ENCODE measurements at regions not wholly inside any gene's neighbourhood (a gene's known extent, or its start where the extent isn't known, plus 50 kb on each side); places are given as distances from the start of the nearest gene placed in this dataset.
"Not testable (repeated sequence)": the region's sequence is repeated elsewhere in the genome, so short reads cannot be mapped to it uniquely, and the experiment has no call there.

DNA sequence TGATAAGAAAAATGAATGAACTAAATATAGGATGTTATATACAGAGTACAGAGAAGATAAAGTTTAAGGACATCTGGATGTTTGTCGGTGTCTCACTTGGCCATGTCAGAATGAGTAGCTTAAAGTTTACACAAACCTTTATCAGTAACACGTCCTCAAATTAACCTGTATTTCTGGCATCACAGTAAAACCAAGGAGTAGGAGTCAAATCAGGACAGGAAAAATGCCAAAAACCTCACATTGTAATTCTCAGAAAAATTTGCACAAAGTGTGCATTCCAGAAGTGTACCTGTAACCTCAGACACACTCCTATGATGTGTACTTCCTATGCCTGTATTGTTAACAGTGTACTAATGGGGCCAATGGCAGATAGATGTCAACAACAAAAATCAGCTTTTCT lies 139.3 kb downstream of the SMC2 start:
- Histone ChIP-seq H3K27ac (no peak overlapping the region), H3K27me3 (replicated peaks; ENCODE audit: insufficient read depth) (no peaks in the 10 kb centered on the region), H3K9me3 (no peaks in the 10 kb centered on the region), H3K36me3 (no peaks in the 10 kb centered on the region), H3K4me3 (no peak overlapping the region), H3K4me1 (ENCODE audit: control insufficient read depth in 1 of 2, low read depth in 2 of 2) (no peaks in the 10 kb centered on the region)
- TF ChIP-seq, protein P1, sequence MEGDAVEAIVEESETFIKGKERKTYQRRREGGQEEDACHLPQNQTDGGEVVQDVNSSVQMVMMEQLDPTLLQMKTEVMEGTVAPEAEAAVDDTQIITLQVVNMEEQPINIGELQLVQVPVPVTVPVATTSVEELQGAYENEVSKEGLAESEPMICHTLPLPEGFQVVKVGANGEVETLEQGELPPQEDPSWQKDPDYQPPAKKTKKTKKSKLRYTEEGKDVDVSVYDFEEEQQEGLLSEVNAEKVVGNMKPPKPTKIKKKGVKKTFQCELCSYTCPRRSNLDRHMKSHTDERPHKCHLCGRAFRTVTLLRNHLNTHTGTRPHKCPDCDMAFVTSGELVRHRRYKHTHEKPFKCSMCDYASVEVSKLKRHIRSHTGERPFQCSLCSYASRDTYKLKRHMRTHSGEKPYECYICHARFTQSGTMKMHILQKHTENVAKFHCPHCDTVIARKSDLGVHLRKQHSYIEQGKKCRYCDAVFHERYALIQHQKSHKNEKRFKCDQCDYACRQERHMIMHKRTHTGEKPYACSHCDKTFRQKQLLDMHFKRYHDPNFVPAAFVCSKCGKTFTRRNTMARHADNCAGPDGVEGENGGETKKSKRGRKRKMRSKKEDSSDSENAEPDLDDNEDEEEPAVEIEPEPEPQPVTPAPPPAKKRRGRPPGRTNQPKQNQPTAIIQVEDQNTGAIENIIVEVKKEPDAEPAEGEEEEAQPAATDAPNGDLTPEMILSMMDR (IDR thresholded peaks at IDR 0.05) = no peak
- DNase-seq (ENCODE audit: low spot score) (no peak), ATAC-seq (ENCODE audit: insufficient number of reproducible peaks, low FRiP score, low read depth) (no peak)

GRCh38 chr9:104234632-104235337 lies 140.7 kb downstream of the SMC2 start:
- not testable (repeated sequence) for H3K27me3 ChIP-seq (replicated peaks; ENCODE audit: insufficient read depth); H3K9me3 ChIP-seq; H3K27ac ChIP-seq; DNase-seq (ENCODE audit: low spot score); ATAC-seq (ENCODE audit: insufficient number of reproducible peaks, low FRiP score, low read depth); H3K4me3 ChIP-seq; H3K36me3 ChIP-seq; H3K4me1 ChIP-seq (ENCODE audit: control insufficient read depth in 1 of 2, low read depth in 2 of 2)

DNA sequence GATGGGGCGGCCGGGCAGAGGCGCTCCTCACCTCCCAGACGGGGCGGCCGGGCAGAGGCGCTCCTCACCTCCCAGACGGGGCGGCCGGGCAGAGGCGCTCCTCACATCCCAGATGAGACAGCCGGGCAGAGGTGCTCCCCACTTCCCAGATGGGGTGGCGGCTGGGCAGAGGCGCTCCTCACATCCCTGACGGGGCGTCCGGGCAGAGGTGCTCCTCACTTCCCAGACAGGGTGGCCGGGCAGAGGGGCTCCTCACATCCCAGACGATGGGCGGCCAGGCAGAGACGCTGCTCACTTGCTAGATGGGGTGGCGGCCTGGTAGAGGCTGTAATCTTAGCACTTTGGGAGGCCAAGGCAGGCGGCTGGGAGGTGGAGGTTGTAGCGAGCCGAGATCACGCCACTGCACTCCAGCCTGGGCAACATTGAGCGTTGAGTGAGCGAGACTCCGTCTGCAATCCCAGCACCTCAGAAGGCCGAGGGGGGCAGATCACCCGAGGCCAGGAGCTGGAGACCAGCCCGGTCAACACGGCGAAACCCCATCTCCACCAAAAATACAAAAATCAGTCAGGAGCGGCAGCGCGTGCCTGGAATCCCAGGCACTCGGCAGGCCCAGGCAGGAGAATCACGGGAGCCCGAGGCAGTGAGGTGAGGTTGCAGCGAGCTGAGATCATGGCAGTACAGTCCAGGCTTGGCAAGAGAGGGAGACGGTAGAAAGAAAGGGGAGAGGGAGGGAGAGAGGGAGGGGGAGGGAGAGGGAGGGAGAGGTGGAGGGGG lies 141.4 kb downstream of the SMC2 start:
- H3K9me3 ChIP-seq; H3K36me3 ChIP-seq; DNase-seq (ENCODE audit: low spot score); H3K4me3 ChIP-seq; ATAC-seq (ENCODE audit: insufficient number of reproducible peaks, low FRiP score, low read depth); H3K27me3 ChIP-seq (replicated peaks; ENCODE audit: insufficient read depth); H3K4me1 ChIP-seq (ENCODE audit: control insufficient read depth in 1 of 2, low read depth in 2 of 2); H3K27ac ChIP-seq: not testable (repeated sequence)

DNA sequence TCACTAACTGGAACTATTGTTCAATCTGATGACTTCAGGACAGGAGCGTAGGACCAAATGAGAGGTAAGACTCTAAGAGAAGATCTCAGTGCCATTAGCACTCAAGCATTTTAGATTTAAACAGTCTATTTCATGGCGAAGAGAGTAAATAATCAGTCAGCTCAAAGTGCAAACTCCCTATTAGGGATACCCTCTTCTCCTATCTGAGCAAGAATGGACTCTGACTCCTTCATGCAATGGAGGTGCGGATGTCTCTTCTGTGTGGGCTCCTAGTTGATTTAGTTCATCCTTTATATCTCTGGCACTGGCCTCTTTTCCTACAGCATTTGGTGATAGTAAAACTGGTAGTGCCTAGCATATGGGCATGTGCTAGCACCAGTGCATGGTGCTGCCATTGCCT lies 144.6 kb downstream of the SMC2 start:
- no peaks in the 10 kb centered on the region for H3K27me3 ChIP-seq (replicated peaks; ENCODE audit: insufficient read depth)
- H3K4me1 ChIP-seq (ENCODE audit: control insufficient read depth in 1 of 2, low read depth in 2 of 2) = no peaks in the 10 kb centered on the region
- H3K27ac ChIP-seq = no peak overlapping the region
- TF ChIP-seq, protein P1 (IDR thresholded peaks at IDR 0.05) = no peak
- DNase-seq (ENCODE audit: low spot score) (no peak), ATAC-seq (ENCODE audit: insufficient number of reproducible peaks, low FRiP score, low read depth) (no peak)
- no peaks in the 10 kb centered on the region for H3K9me3 ChIP-seq
- no peaks in the 10 kb centered on the region for H3K36me3 ChIP-seq
- H3K4me3 ChIP-seq = no peak overlapping the region

- DNase-seq (ENCODE audit: low spot score) = no peak
- TF ChIP-seq, protein P1 (IDR thresholded peaks at IDR 0.05) = no peak
- Histone ChIP-seq H3K36me3 (no peaks in the 10 kb centered on the region), H3K4me3 (no peak overlapping the region), H3K4me1 (ENCODE audit: control insufficient read depth in 1 of 2, low read depth in 2 of 2) (no peaks in the 10 kb centered on the region), H3K27ac (no peak overlapping the region), H3K27me3 (replicated peaks; ENCODE audit: insufficient read depth) (no peaks in the 10 kb centered on the region), H3K9me3 (no peaks in the 10 kb centered on the region)
- no peak for ATAC-seq (ENCODE audit: insufficient number of reproducible peaks, low FRiP score, low read depth)
Measured at GRCh38 chr9:104240890-104241289, 146.8 kb downstream of the SMC2 start.

- no peak overlapping the region for H3K27ac ChIP-seq
- no peak for ATAC-seq (ENCODE audit: insufficient number of reproducible peaks, low FRiP score, low read depth)
- H3K4me1 ChIP-seq (ENCODE audit: control insufficient read depth in 1 of 2, low read depth in 2 of 2) = peaks cover 3 to 8% of the 10 kb centered on the region in 2 donors
- no peaks in the 10 kb centered on the region for H3K36me3 ChIP-seq
- TF ChIP-seq, protein P1 (IDR thresholded peaks at IDR 0.05) = no peak
- H3K4me3 ChIP-seq = no peak overlapping the region
- DNase-seq (ENCODE audit: low spot score) = no peak
- no peaks in the 10 kb centered on the region for H3K9me3 ChIP-seq
- no peaks in the 10 kb centered on the region for H3K27me3 ChIP-seq (replicated peaks; ENCODE audit: insufficient read depth)
Measured at GRCh38 chr9:104245925-104246324, 151.8 kb downstream of the SMC2 start.
